ENCODE measurements at regions not wholly inside any gene's neighbourhood (a gene's known extent, or its start where the extent isn't known, plus 50 kb on each side); places are given as distances from the start of the nearest gene placed in this dataset.

DNA sequence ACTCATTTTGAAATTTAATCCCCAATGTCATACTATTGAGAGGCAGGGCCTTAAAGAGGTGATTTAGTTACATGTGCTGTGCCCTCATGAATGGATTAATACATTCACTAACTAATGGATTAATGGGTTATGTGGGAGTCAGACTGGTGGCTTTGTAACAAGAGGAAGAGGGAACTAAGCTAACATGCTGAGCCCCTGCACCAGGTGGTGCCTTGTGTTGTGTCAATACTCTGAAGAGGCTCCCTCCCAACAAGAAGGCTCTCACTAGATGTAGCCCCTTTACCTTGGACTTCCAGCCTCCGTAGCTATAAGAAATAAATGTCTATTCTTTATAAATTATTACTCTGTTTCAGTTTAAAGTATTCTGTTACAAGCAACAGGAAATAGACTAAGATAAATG is 411.9 kb upstream of the EMCN start:
- H3K14ac ChIP-seq (ENCODE audit: low read length), result no peak overlapping the region
- no peak overlapping the region for H2AFZ ChIP-seq (ENCODE audit: low read length)
- H3K18ac ChIP-seq (ENCODE audit: low read length), result no peak overlapping the region
- H3K4me1 ChIP-seq (ENCODE audit: control insufficient read depth in 2 of 2, insufficient read depth in 1 of 2, low read depth in 1 of 2, low read length in 2 of 2), result no peaks in the 10 kb centered on the region
- H2AK5ac ChIP-seq (ENCODE audit: low read depth, low read length), result no peak overlapping the region
- H3K4me3 ChIP-seq (ENCODE audit: low read length in 2 of 2), result no peak overlapping the region
- no peak overlapping the region for H3K4ac ChIP-seq (ENCODE audit: low read length)
- no peaks in the 10 kb centered on the region for H3K27me3 ChIP-seq (ENCODE audit: control insufficient read depth in 3 of 3, insufficient read depth in 3 of 3, low read depth in 1 of 3, low read length in 3 of 3)
- H3K79me1 ChIP-seq (ENCODE audit: low read depth, low read length), result no peaks in the 10 kb centered on the region
- no peak overlapping the region for H3K27ac ChIP-seq (replicated peaks; ENCODE audit: low read length)
- no peak overlapping the region for H2BK5ac ChIP-seq (ENCODE audit: low read length)
- no peak overlapping the region for H2BK12ac ChIP-seq (ENCODE audit: low read length)
- no CpG with 5 or more reads among the region's 1 CpG for WGBS, 2 donors (ENCODE audit: extremely low coverage in 2 of 2, insufficient read length in 2 of 2, insufficient replicate concordance in 1 of 2)
- H4K8ac ChIP-seq (ENCODE audit: low read depth, low read length), result no peak overlapping the region
- H3K23ac ChIP-seq (ENCODE audit: low read depth, low read length, poor library complexity), result no peak overlapping the region
- no peak overlapping the region for H4K91ac ChIP-seq (ENCODE audit: low read depth, low read length, poor library complexity)
- no peak overlapping the region for H3K4me2 ChIP-seq (ENCODE audit: insufficient read depth, low read length, poor library complexity, severe bottlenecking)
- no peaks in the 10 kb centered on the region for H3K9me3 ChIP-seq (replicated peaks in 1 of 2; ENCODE audit: control insufficient read depth in 2 of 2, insufficient read depth in 1 of 2, low read depth in 1 of 2, low read length in 2 of 2)
- no peak overlapping the region for H2BK15ac ChIP-seq (ENCODE audit: low read length)
- DNase-seq (ENCODE audit: low spot score), result no peak
- H2BK120ac ChIP-seq (ENCODE audit: low read depth, low read length), result no peak overlapping the region
- no peaks in the 10 kb centered on the region for H3K36me3 ChIP-seq (replicated peaks in 1 of 2; ENCODE audit: control insufficient read depth in 2 of 2, insufficient read depth in 2 of 2, low read length in 2 of 2)
- H3K9ac ChIP-seq (ENCODE audit: low read depth, low read length, poor library complexity), result no peak overlapping the region

DNA sequence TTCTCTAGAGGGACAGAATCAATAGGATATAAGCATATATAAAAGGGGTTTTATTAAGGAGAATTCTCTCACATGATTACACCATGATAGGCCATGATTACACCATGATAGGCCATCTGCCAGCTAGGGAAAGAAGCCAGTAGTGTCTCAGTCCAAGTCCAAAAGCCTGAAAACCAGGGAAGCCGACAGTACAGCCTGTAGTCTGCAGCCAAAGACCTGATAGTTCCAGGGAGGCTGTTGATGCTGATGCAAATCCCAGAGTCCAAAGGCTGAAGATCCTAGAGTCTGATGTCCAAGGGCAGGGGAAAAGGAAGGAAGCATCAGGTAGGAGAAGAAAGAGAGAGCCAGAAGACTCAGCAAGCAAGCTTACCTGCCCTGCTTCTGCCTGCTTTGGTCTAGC is 411.3 kb upstream of the EMCN start:
- Histone ChIP-seq H3K23ac (ENCODE audit: low read depth, low read length, poor library complexity) (no peak overlapping the region), H3K27ac (replicated peaks; ENCODE audit: low read length) (no peak overlapping the region), H2BK120ac (ENCODE audit: low read depth, low read length) (no peak overlapping the region), H3K36me3 (replicated peaks in 1 of 2; ENCODE audit: control insufficient read depth in 2 of 2, insufficient read depth in 2 of 2, low read length in 2 of 2) (no peaks in the 10 kb centered on the region), H2BK15ac (ENCODE audit: low read length) (no peak overlapping the region), H2BK5ac (ENCODE audit: low read length) (no peak overlapping the region), H3K14ac (ENCODE audit: low read length) (no peak overlapping the region), H3K4me1 (ENCODE audit: control insufficient read depth in 2 of 2, insufficient read depth in 1 of 2, low read depth in 1 of 2, low read length in 2 of 2) (no peaks in the 10 kb centered on the region), H3K18ac (ENCODE audit: low read length) (no peak overlapping the region), H3K4me2 (ENCODE audit: insufficient read depth, low read length, poor library complexity, severe bottlenecking) (no peak overlapping the region), H4K8ac (ENCODE audit: low read depth, low read length) (no peak overlapping the region), H3K4me3 (ENCODE audit: low read length in 2 of 2) (no peak overlapping the region), H3K4ac (ENCODE audit: low read length) (no peak overlapping the region), H3K9me3 (replicated peaks in 1 of 2; ENCODE audit: control insufficient read depth in 2 of 2, insufficient read depth in 1 of 2, low read depth in 1 of 2, low read length in 2 of 2) (no peaks in the 10 kb centered on the region), H2AK5ac (ENCODE audit: low read depth, low read length) (no peak overlapping the region), H3K79me1 (ENCODE audit: low read depth, low read length) (no peaks in the 10 kb centered on the region), H4K91ac (ENCODE audit: low read depth, low read length, poor library complexity) (no peak overlapping the region), H3K27me3 (ENCODE audit: control insufficient read depth in 3 of 3, insufficient read depth in 3 of 3, low read depth in 1 of 3, low read length in 3 of 3) (no peaks in the 10 kb centered on the region), H2AFZ (ENCODE audit: low read length) (no peak overlapping the region), H3K9ac (ENCODE audit: low read depth, low read length, poor library complexity) (no peak overlapping the region), H2BK12ac (ENCODE audit: low read length) (no peak overlapping the region)
- WGBS, 2 donors (ENCODE audit: extremely low coverage in 2 of 2, insufficient read length in 2 of 2, insufficient replicate concordance in 1 of 2), result no CpG with 5 or more reads among the region's 1 CpG
- DNase-seq (ENCODE audit: low spot score), result no peak

DNA sequence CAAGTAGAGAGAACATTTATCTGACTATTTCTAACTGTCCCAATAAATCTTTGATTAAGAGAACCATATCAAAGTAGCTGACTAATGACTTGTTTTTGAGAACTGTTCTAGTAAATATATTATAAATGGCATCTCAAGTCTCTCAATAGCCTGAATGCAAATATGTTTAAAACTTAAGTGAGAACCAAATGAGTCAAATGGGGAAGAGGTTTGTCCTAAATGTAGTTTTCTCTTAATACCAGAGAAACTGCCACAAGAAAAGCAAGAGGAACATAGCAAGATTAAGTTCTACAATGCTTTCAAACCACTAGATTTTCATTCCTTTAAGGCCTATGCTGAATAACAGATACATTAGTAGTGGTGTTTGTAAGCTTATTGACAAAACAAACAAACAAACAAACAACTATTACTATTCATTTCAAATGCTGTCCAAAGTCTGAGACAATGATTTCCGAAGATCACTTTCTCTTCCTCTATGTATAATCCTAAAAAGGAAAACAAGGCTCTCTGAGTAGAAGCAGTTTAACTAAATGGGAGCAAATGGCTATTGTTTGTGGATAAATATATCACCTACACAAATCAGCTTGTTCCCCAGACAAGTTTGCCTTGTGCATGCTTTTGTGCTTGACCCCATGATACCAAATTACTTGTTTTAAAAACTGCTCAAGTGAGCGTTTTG is 408.4 kb upstream of the EMCN start:
- no peak overlapping the region for H2AFZ ChIP-seq (ENCODE audit: low read length)
- H3K4me3 ChIP-seq (ENCODE audit: low read length in 2 of 2), result no peak overlapping the region
- H2BK15ac ChIP-seq (ENCODE audit: low read length), result no peak overlapping the region
- H4K91ac ChIP-seq (ENCODE audit: low read depth, low read length, poor library complexity), result no peak overlapping the region
- no peak overlapping the region for H3K4ac ChIP-seq (ENCODE audit: low read length)
- H3K18ac ChIP-seq (ENCODE audit: low read length), result no peak overlapping the region
- no CpG with 5 or more reads among the region's 2 CpGs for WGBS, 2 donors (ENCODE audit: extremely low coverage in 2 of 2, insufficient read length in 2 of 2, insufficient replicate concordance in 1 of 2)
- no peak for DNase-seq (ENCODE audit: low spot score)
- no peak overlapping the region for H2BK5ac ChIP-seq (ENCODE audit: low read length)
- no peak overlapping the region for H2BK120ac ChIP-seq (ENCODE audit: low read depth, low read length)
- H3K4me2 ChIP-seq (ENCODE audit: insufficient read depth, low read length, poor library complexity, severe bottlenecking), result no peak overlapping the region
- H3K79me1 ChIP-seq (ENCODE audit: low read depth, low read length), result no peaks in the 10 kb centered on the region
- H3K27me3 ChIP-seq (ENCODE audit: control insufficient read depth in 3 of 3, insufficient read depth in 3 of 3, low read depth in 1 of 3, low read length in 3 of 3), result no peaks in the 10 kb centered on the region
- no peaks in the 10 kb centered on the region for H3K4me1 ChIP-seq (ENCODE audit: control insufficient read depth in 2 of 2, insufficient read depth in 1 of 2, low read depth in 1 of 2, low read length in 2 of 2)
- H3K27ac ChIP-seq (replicated peaks; ENCODE audit: low read length), result no peak overlapping the region
- no peaks in the 10 kb centered on the region for H3K9me3 ChIP-seq (replicated peaks in 1 of 2; ENCODE audit: control insufficient read depth in 2 of 2, insufficient read depth in 1 of 2, low read depth in 1 of 2, low read length in 2 of 2)
- H3K9ac ChIP-seq (ENCODE audit: low read depth, low read length, poor library complexity), result no peak overlapping the region
- no peak overlapping the region for H2AK5ac ChIP-seq (ENCODE audit: low read depth, low read length)
- no peak overlapping the region for H3K14ac ChIP-seq (ENCODE audit: low read length)
- no peak overlapping the region for H2BK12ac ChIP-seq (ENCODE audit: low read length)
- H4K8ac ChIP-seq (ENCODE audit: low read depth, low read length), result no peak overlapping the region
- no peak overlapping the region for H3K23ac ChIP-seq (ENCODE audit: low read depth, low read length, poor library complexity)
- no peaks in the 10 kb centered on the region for H3K36me3 ChIP-seq (replicated peaks in 1 of 2; ENCODE audit: control insufficient read depth in 2 of 2, insufficient read depth in 2 of 2, low read length in 2 of 2)

DNA sequence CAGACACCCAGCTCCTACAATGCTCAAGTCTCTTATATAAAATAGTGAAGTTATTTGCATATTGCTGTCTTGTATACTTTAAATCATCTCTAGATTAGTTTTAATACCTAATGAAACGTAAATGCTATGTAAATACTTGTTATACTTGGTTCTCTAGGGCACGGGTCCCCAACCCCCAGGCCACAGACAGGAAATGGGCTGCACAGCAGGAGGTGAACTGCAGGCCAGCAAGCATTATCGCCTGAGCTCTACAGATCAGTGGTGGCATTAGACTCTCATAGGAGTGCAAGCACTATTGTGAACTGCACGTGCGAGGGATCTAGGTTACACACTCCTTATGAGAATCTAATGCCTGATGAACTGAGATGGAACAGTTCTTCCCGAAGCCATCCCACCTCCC is 395.9 kb upstream of the EMCN start:
- Histone ChIP-seq H3K27ac (replicated peaks; ENCODE audit: low read length) (no peak overlapping the region), H3K4ac (ENCODE audit: low read length) (no peak overlapping the region), H3K79me1 (ENCODE audit: low read depth, low read length) (no peaks in the 10 kb centered on the region), H2AK5ac (ENCODE audit: low read depth, low read length) (no peak overlapping the region), H3K9me3 (replicated peaks in 1 of 2; ENCODE audit: control insufficient read depth in 2 of 2, insufficient read depth in 1 of 2, low read depth in 1 of 2, low read length in 2 of 2) (no peaks in the 10 kb centered on the region), H3K9ac (ENCODE audit: low read depth, low read length, poor library complexity) (no peak overlapping the region), H4K8ac (ENCODE audit: low read depth, low read length) (no peak overlapping the region), H3K36me3 (replicated peaks in 1 of 2; ENCODE audit: control insufficient read depth in 2 of 2, insufficient read depth in 2 of 2, low read length in 2 of 2) (no peaks in the 10 kb centered on the region), H2AFZ (ENCODE audit: low read length) (no peak overlapping the region), H3K4me2 (ENCODE audit: insufficient read depth, low read length, poor library complexity, severe bottlenecking) (no peak overlapping the region), H3K4me1 (ENCODE audit: control insufficient read depth in 2 of 2, insufficient read depth in 1 of 2, low read depth in 1 of 2, low read length in 2 of 2) (peaks cover 0 to 3% of the 10 kb centered on the region in 2 donors), H3K4me3 (ENCODE audit: low read length in 2 of 2) (no peak overlapping the region), H2BK120ac (ENCODE audit: low read depth, low read length) (no peak overlapping the region), H4K91ac (ENCODE audit: low read depth, low read length, poor library complexity) (no peak overlapping the region), H3K18ac (ENCODE audit: low read length) (no peak overlapping the region), H2BK12ac (ENCODE audit: low read length) (no peak overlapping the region), H2BK15ac (ENCODE audit: low read length) (no peak overlapping the region), H3K14ac (ENCODE audit: low read length) (no peak overlapping the region), H3K23ac (ENCODE audit: low read depth, low read length, poor library complexity) (no peak overlapping the region), H2BK5ac (ENCODE audit: low read length) (no peak overlapping the region), H3K27me3 (ENCODE audit: control insufficient read depth in 3 of 3, insufficient read depth in 3 of 3, low read depth in 1 of 3, low read length in 3 of 3) (no peaks in the 10 kb centered on the region)
- no peak for DNase-seq (ENCODE audit: low spot score)
- no CpG with 5 or more reads among the region's 6 CpGs for whole genome bisulfite sequencing, 2 donors (ENCODE audit: extremely low coverage in 2 of 2, insufficient read length in 2 of 2, insufficient replicate concordance in 1 of 2)
